GM19452 (cell line): ENCODE measurements at regions not wholly inside any gene's neighbourhood (a gene's known extent, or its start where the extent isn't known, plus 50 kb on each side); places are given as distances from the start of the nearest gene placed in this dataset.
"Not testable (repeated sequence)": the region's sequence is repeated elsewhere in the genome, so short reads cannot be mapped to it uniquely, and the experiment has no call there.

Source experiments
- ATAC-seq: cut with Tn5 transposase; IDR thresholded peaks from one replicate; pipeline ENCODE4 v1.9.1; 2021; ENCODE audit not compliant: unreplicated experiment

DNA sequence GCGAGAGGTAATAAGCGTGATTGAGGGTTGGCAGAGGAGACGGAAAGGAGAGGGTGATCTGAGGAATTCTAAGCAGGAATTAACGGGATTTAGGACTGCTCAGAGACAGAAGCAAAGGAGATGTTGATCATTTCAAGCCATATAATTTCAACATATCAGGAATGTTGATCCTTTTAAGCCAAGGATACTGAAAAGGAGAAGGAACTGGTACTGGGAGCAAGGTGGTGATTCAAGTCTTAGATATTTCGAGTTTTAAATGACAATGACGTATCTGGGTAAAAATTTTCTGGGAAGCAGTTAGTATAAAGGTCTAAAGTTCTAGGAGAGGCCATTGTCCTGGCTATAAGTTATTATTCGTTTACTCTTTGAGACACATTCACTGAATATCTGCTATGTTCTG, 91.3 kb upstream of the OGFRL1 start:
- no peak for ATAC-seq

DNA sequence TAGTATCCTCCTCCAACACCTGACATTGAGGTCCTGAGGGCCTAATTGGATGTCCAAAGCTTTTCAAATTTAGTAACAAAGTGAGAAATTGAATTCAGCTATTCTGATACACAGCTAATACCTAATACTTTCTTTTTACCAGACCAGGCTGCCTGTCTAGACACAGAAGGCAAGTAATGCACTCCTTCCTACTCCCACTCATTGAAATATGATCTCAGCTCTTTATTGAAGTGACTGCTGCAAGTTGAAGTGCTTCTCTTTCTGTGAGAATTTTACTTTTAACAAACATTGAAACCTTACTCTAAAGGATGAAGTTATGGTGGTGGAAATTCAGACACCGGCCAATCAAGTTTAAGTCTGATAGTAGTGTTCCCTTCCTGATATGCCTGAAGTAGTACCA, 90.8 kb upstream of the OGFRL1 start:
- no peak for ATAC-seq

DNA sequence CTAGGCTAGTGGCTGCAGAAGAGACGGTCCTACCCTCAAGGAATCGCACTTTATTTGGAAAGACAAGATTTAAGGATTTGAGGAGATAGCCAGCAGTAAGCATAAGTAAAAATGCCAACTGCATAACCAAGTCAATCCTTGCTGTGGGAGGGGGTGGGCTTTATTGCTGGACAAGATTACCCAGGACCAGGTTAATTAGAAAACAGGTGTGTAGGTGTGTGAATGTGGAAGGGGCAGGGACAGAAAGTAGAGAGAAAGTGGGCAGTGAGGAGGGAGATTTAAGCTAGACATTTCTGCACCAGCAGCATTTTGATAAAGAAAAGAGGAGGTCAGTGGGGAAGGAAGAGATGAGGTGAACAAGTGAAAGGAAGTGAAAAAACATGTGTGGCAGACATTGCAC, 89.7 kb upstream of the OGFRL1 start:
- no peak for ATAC-seq

DNA sequence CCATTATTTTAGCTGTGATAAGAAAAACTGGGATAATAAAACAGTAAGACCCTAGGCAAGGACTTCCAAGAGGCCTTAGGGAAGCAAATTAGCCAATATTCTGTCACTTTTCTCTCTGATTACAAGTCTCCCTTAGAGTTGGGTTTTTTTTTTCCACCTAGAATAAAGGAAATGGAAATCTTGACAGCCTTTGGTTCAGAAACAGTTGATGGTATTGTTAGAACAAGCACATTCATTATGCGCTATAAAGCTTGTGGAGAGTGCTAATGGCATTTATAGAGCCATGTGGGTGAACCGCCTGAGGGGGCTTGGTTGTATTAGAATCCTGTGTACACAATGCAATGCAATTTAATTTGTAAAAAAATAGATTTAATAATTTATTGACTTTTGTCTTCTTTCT, 88.9 kb upstream of the OGFRL1 start:
- no peak for ATAC-seq

DNA sequence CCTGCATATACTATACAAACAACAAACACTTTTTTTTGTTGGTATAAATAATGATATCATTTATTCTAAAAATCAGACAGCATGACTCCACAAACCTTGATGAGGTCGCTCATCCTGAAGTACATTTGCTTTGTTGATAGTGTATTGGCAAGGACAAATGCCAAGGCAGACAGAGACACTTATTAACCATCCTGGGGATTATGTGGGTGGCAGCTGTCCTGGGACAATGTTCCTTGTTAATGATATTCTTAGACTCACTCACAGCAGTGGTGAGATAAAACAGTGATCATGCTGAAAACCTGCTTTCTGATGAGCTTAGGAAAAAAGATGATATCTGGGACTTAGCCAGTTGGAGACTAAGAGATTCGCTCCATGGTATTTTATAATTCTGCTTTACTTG, 85.4 kb upstream of the OGFRL1 start:
- ATAC-seq, result no peak

DNA sequence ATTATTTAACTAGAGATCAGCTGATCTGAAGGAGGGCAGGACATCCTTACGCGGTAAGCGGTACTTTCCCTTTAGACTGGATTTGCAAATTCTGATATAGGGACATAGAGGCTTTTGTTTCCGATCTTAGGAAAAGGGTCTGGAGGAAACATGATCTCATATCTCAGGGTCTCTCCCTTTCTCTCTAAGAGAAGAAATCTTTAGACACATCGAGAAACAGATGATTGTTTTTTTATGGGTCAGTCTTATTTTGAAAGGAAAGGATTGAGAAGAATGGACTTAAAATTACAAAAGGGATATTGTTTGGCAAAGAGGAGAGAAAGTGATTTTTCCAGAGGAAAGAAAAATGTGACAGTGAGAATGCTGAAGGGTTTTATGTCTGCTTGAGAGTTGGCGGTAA, 83.9 kb upstream of the OGFRL1 start:
- ATAC-seq, result no peak

DNA sequence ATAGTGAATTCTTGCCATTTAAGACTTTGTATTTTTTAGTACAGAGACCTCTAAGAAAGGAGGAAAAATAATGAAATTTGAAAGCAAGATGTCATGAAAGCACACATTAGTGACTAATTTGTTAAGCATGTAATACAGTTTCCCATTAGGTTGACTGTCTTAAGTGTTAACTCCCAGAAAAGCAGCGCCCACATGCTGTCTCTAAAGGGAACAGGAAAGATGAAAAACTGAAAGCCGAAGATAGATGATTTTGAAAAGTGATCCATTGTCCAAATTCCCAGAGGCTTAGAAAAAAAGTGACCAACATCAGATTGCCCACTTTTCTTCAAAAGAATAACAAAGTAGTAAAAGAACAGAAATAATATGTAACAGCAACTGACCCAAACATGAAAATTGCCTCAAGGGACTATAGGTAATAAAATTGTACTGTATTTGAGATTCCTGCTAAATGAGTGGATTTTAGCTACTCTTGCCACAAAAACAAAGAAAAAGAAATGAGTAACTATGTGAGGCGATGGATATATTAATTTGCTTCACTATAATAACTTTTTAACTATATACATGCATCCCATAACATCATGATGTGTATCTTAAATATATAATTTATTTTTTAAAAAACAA, 83.2 kb upstream of the OGFRL1 start:
- ATAC-seq, result no peak

- ATAC-seq, result no peak
Observed at GRCh38 chr6:71206089-71206488, 82.5 kb upstream of the OGFRL1 start.

- no peak for ATAC-seq
Observed at GRCh38 chr6:71209206-71209605, 79.4 kb upstream of the OGFRL1 start.

DNA sequence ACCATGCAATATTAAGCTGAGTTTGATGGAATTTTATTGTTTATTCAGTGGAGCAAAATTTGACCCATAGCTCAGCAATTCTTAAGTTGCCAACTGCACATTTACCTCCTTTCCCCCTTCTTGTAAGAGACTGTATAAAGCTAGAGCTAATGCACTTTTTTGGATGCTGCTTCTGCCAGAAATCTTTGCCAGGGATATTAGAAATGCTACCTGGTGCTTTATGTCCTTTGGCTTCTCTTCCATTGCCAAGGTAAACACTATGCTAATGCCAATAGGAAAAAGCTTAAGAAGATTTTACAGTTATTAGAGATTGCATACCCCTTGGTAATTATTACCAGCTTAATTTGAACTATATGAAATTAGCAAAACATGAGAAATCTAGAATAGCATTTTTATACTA, 79.0 kb upstream of the OGFRL1 start:
- no peak for ATAC-seq

GRCh38 chr6:71211799-71212198, 76.8 kb upstream of the OGFRL1 start:
- no peak for ATAC-seq

- ATAC-seq, result no peak
Observed at GRCh38 chr6:71220466-71220865, 68.1 kb upstream of the OGFRL1 start.

DNA sequence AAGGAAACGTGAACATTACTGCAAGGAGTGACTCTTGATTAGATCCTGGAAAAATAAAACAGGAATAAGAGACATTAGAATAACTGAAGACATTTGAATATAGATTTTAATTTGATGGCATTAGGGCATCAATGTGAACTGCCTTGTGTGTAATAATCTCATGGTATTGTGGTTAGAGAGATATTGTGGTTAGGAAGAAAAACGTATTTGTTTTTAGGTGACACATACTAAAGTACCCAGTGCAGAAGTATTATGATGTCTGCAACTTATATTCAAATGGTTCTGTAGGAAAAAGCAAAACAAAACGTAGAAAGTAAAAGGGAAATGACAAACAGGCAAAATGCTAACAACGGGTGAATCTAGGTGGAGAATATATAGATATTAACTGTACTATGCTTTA, 65.9 kb upstream of the OGFRL1 start:
- ATAC-seq, result no peak

- no peak for ATAC-seq
Observed at GRCh38 chr6:71224011-71224410, 64.6 kb upstream of the OGFRL1 start.

GRCh38 chr6:71226151-71226550, 62.5 kb upstream of the OGFRL1 start:
- ATAC-seq, result no peak

GRCh38 chr6:71228461-71229041, 60.1 kb upstream of the OGFRL1 start:
- ATAC-seq, result no peak

GRCh38 chr6:71229477-71229876, 59.1 kb upstream of the OGFRL1 start:
- ATAC-seq, result no peak

DNA sequence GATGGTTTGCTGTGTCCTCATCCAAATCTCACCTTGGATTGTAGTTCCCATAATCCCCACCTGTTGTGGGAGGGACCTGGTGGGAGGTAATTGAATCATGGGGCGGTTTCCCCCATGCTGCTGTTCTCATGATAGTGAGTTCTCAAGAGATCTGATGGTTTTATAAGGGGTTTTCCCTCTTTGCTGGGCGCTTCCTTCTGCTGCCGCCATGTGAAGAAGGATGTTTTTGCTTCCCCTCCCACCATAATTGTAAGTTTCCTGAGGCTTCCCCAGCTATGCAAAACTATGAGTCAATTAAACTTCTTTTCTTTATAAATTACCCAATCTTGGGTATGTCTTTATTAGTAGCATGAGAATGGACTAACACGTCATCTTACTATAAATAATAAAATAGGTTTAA, 55.7 kb upstream of the OGFRL1 start:
- ATAC-seq, result not testable (repeated sequence)

DNA sequence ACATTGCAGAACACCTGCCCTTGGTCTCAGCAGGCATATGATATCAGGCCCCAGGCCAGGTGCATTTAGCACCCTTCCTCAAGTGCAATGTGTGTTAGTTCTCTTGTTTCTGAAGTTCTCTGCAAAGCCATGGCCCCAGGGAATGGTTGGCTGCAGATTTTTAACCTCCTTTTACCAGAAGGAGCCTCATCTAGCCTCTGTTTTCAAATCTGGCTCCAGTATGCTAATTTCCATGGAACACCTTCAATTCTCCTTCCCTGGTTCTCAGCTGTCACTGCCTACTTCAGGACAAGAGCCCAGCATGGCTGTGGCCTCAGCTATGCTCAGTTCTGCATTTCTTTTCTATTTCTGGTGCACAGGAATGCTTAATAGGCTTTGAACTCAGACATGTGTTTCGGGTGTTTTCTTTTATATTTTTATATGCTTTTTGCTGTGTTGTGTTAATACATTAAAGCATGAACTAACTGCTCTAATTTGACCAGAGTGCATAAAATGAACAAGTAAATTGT, 51.6 kb upstream of the OGFRL1 start:
- no peak for ATAC-seq

GRCh38 chr6:71238351-71238750, 50.3 kb upstream of the OGFRL1 start:
- no peak for ATAC-seq
